H9 (cell line): ENCODE measurements at regions not wholly inside any gene's neighbourhood (a gene's known extent, or its start where the extent isn't known, plus 50 kb on each side); places are given as distances from the start of the nearest gene placed in this dataset.

Experiments
- DNase-seq: peaks from one replicate; pipeline ENCODE4 v3.0.0-alpha.2; 2017
- H2AFZ ChIP-seq: one replicate; pipeline ENCODE4 v1.6.1; 2013; ENCODE audit warnings: mild to moderate bottlenecking, low read length, control low read depth, moderate library complexity
- H2AK5ac ChIP-seq: 2 replicates; pipeline ENCODE4 v1.6.1; 2013; ENCODE audit warnings: low read length, control low read depth, mixed read lengths; ENCODE audit not compliant: insufficient read length
- H2BK120ac ChIP-seq: one replicate; pipeline ENCODE4 v1.6.1; 2013; ENCODE audit warnings: low read depth, mild to moderate bottlenecking, low read length, control low read depth, inconsistent platforms; ENCODE audit not compliant: poor library complexity, severe bottlenecking
- H2BK12ac ChIP-seq: 2 replicates; pipeline ENCODE4 v1.6.1; 2013; ENCODE audit warnings: low read length, control low read depth, mixed read lengths, low read depth; ENCODE audit not compliant: insufficient read length
- H2BK15ac ChIP-seq: 2 replicates; pipeline ENCODE4 v1.6.1; 2013; ENCODE audit warnings: low read depth, low read length, control low read depth
- H2BK20ac ChIP-seq: one replicate; pipeline ENCODE4 v1.6.1; 2013; ENCODE audit warnings: low read depth, mild to moderate bottlenecking, low read length, control low read depth, inconsistent platforms; ENCODE audit not compliant: poor library complexity, severe bottlenecking
- H2BK5ac ChIP-seq: 2 replicates; pipeline ENCODE4 v1.6.1; 2013; ENCODE audit warnings: low read length, control low read depth, mixed read lengths; ENCODE audit not compliant: insufficient read length
- H3K14ac ChIP-seq: 2 replicates; pipeline ENCODE4 v1.6.1; 2013; ENCODE audit warnings: low read length, control low read depth; ENCODE audit not compliant: insufficient read depth
- H3K18ac ChIP-seq: 2 replicates; pipeline ENCODE4 v1.6.1; 2013; ENCODE audit warnings: low read depth, mild to moderate bottlenecking, mixed read lengths, low read length, control low read depth; ENCODE audit not compliant: insufficient read length
- H3K23ac ChIP-seq: 2 replicates; pipeline ENCODE4 v1.6.1; 2013; ENCODE audit warnings: low read length, control low read depth, mixed read lengths, low read depth; ENCODE audit not compliant: insufficient read length
- H3K23me2 ChIP-seq: 2 replicates; pipeline ENCODE4 v1.6.1; 2013; ENCODE audit warnings: low read depth, mild to moderate bottlenecking, mixed read lengths, low read length, control low read depth; ENCODE audit not compliant: insufficient read length, poor library complexity, severe bottlenecking
- H3K27ac ChIP-seq: 2 replicates; pipeline ENCODE4 v1.5.1; 2013; ENCODE audit warnings: low read length, control low read depth, mixed read lengths, low read depth; ENCODE audit not compliant: insufficient read length
- H3K27me3 ChIP-seq: 2 replicates; pipeline ENCODE4 v1.6.1; 2013; ENCODE audit warnings: low read length, control low read depth, inconsistent platforms; ENCODE audit not compliant: insufficient read depth
- H3K4ac ChIP-seq: 2 replicates; pipeline ENCODE4 v1.6.1; 2013; ENCODE audit warnings: low read depth, mild to moderate bottlenecking, control low read depth, inconsistent platforms, low read length, moderate library complexity
- H3K4me1 ChIP-seq: 2 replicates; pipeline ENCODE4 v1.6.1; 2013; ENCODE audit warnings: low read length, control low read depth, inconsistent platforms; ENCODE audit not compliant: insufficient read depth
- H3K4me2 ChIP-seq: 2 replicates; pipeline ENCODE4 v1.6.1; 2013; ENCODE audit warnings: low read length, control low read depth, mixed read lengths; ENCODE audit not compliant: insufficient read length, insufficient read depth
- H3K56ac ChIP-seq: 2 replicates; pipeline ENCODE4 v1.6.1; 2013; ENCODE audit warnings: low read depth, mild to moderate bottlenecking, mixed read lengths, low read length, control low read depth; ENCODE audit not compliant: insufficient read length
- H3K79me1 ChIP-seq: 2 replicates; pipeline ENCODE4 v1.6.1; 2013; ENCODE audit warnings: low read depth, mild to moderate bottlenecking, moderate library complexity, low read length, control low read depth, inconsistent platforms; ENCODE audit not compliant: insufficient read depth, poor library complexity, severe bottlenecking
- H3K79me2 ChIP-seq: 2 replicates; pipeline ENCODE4 v1.6.1; 2013; ENCODE audit warnings: low read length, control low read depth, inconsistent platforms; ENCODE audit not compliant: insufficient read depth
- H3K9ac ChIP-seq: 2 replicates; pipeline ENCODE4 v1.6.1; 2013; ENCODE audit warnings: low read length, control low read depth, mixed read lengths; ENCODE audit not compliant: insufficient read length; ENCODE audit errors: extremely low read depth
- H3K9me3 ChIP-seq: one replicate; pipeline ENCODE4 v1.6.1; 2013; ENCODE audit warnings: low read depth, low read length, inconsistent platforms; ENCODE audit not compliant: control insufficient read depth
- H3T11ph ChIP-seq: one replicate; pipeline ENCODE4 v1.6.1; 2013; ENCODE audit warnings: mild to moderate bottlenecking, low read length, control low read depth, inconsistent platforms
- H4K20me1 ChIP-seq: one replicate; pipeline ENCODE4 v1.6.1; 2013; ENCODE audit not compliant: control insufficient read depth, insufficient read length, insufficient read depth
- H4K5ac ChIP-seq: 2 replicates; pipeline ENCODE4 v1.6.1; 2013; ENCODE audit warnings: low read depth, mild to moderate bottlenecking, mixed read lengths, low read length, control low read depth; ENCODE audit not compliant: insufficient read length
- H4K8ac ChIP-seq: replicated peaks from 2 replicates; pipeline ENCODE4 v1.6.1; 2013; ENCODE audit warnings: low read length, control low read depth, mixed read lengths, low read depth; ENCODE audit not compliant: insufficient read length
- H4K91ac ChIP-seq: 2 replicates; pipeline ENCODE4 v1.6.1; 2013; ENCODE audit warnings: low read depth, mild to moderate bottlenecking, moderate library complexity, mixed read lengths, low read length, control low read depth; ENCODE audit not compliant: insufficient read length
- H3K27ac Mint-ChIP-seq, 3 experiments: 2 replicates in 2 of 3; 3 replicates in 1 of 3; pipeline ENCODE4 v1.8.0; 2020 to 2021; ENCODE audit warnings: mixed read lengths in 3 of 3, mild to moderate bottlenecking in 1 of 3, moderate library complexity in 1 of 3
- H3K27me3 Mint-ChIP-seq: 2 replicates; pipeline ENCODE4 v1.8.0; 2021; ENCODE audit warnings: low read depth, mild to moderate bottlenecking, moderate library complexity, mixed read lengths
- H3K36me3 Mint-ChIP-seq, 3 experiments: 2 replicates in 2 of 3; 3 replicates in 1 of 3; pipeline ENCODE4 v1.8.0; 2020 to 2021; ENCODE audit warnings: low read depth in 3 of 3, mixed read lengths in 3 of 3; ENCODE audit not compliant: insufficient read depth in 1 of 3
- H3K4me1 Mint-ChIP-seq, 2 experiments: 2 replicates each; pipeline ENCODE4 v1.8.0; 2020; ENCODE audit warnings: mixed read lengths in 2 of 2
- H3K4me3 Mint-ChIP-seq, 2 experiments: 2 replicates in 1 of 2; 3 replicates in 1 of 2; pipeline ENCODE4 v1.8.0; 2020 to 2021; ENCODE audit warnings: mild to moderate bottlenecking in 2 of 2, mixed read lengths in 2 of 2, moderate library complexity in 1 of 2
- H3K9me3 Mint-ChIP-seq, 2 experiments: 2 replicates in 1 of 2; 3 replicates in 1 of 2; pipeline ENCODE4 v1.8.0; 2020; ENCODE audit warnings: mild to moderate bottlenecking in 2 of 2, mixed read lengths in 2 of 2, moderate library complexity in 1 of 2
- CTCF ChIP-seq: fragments of 200-600 bp; sonication (generic); conservative IDR thresholded peaks from 3 replicates; pipeline ENCODE4 v1.8.0; 2021; ENCODE audit warnings: antibody characterized with exemption, mild to moderate bottlenecking
- WGBS: extraction: QIAGEN DNeasy Blood & Tissue Kit; methylation state at CpG from one replicate; pipeline ENCODE4 v1.1.7; 2013; ENCODE audit warnings: missing lambda C conversion rate, low lambda C conversion rate, mixed read lengths; ENCODE audit not compliant: insufficient read length; ENCODE audit errors: extremely low coverage; 5-methylcytosine and 5-hydroxymethylcytosine counted together

- no peak for DNase-seq
- no peaks in the 10 kb centered on the region; a peak in 1 of 5 replicates for H3K9me3 Mint-ChIP-seq
- Histone ChIP-seq H3K4ac (no peak overlapping the region), H4K8ac (no peak overlapping the region), H3K4me1 (no peaks in the 10 kb centered on the region), H3K18ac (no peak overlapping the region), H3K14ac (no peak overlapping the region), H4K5ac (no peak overlapping the region), H3T11ph (no peak overlapping the region), H2BK120ac (no peak overlapping the region), H3K23me2 (no peaks in the 10 kb centered on the region), H3K27ac (no peak overlapping the region), H4K20me1 (no peaks in the 10 kb centered on the region), H3K79me2 (no peaks in the 10 kb centered on the region), H2BK15ac (no peak overlapping the region), H3K4me2 (no peak overlapping the region), H3K9me3 (no peaks in the 10 kb centered on the region), H2BK12ac (no peak overlapping the region), H3K27me3 (no peaks in the 10 kb centered on the region), H4K91ac (no peak overlapping the region), H3K79me1 (no peaks in the 10 kb centered on the region), H3K56ac (no peak overlapping the region), H2BK20ac (no peak overlapping the region), H2AK5ac (no peak overlapping the region), H2BK5ac (no peak overlapping the region), H2AFZ (no peak overlapping the region), H3K9ac (no peak overlapping the region), H3K23ac (no peak overlapping the region)
- no peak for TF ChIP-seq CTCF
- no peaks in the 10 kb centered on the region for H3K4me1 Mint-ChIP-seq
- H3K27ac Mint-ChIP-seq, result no peak overlapping the region
- no peak overlapping the region for H3K4me3 Mint-ChIP-seq
- no peaks in the 10 kb centered on the region for H3K27me3 Mint-ChIP-seq
- WGBS, result no CpG with 5 or more reads among the region's 3 CpGs
- H3K36me3 Mint-ChIP-seq, result no peaks in the 10 kb centered on the region
Measured at GRCh38 chr13:40243982-40244381, 422.5 kb downstream of the FOXO1 start.
